ENCODE measurements at regions not wholly inside any gene's neighbourhood (a gene's known extent, or its start where the extent isn't known, plus 50 kb on each side); places are given as distances from the start of the nearest gene placed in this dataset.

DNA sequence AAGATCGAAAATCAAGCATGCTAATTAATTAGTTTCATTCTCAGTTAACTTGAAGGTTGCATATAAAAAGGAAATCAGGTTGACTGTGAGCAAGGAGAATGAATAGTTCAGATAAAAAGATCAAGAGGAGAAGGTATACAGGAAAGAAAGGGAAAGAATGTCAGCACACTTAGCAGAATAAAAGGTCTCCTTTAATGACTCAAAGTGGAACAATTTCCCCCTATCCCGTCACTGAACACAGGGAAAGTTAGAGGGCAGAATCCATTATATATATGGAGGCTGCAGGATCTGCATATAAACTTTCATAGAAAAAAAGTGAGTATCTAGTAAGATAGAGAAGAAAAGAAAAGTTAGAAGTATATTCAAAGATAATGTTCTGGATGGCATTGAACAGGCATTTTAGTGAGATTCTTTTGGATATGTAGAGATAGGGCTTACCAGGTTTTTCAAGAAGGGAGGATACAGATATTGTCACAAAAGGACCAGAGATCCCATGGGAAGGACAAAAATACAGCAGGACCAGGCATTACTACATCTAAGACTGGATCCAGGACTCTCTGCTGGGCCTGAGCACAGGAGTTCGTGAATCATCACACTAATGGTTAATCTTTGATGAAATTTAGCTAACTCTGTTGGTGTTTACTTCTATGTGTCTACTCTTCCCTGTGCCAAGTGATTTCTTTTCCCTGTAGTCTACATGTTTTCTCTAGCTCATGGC lies 988.2 kb upstream of the ARRDC3 start:
- TF ChIP-seq, protein P1, sequence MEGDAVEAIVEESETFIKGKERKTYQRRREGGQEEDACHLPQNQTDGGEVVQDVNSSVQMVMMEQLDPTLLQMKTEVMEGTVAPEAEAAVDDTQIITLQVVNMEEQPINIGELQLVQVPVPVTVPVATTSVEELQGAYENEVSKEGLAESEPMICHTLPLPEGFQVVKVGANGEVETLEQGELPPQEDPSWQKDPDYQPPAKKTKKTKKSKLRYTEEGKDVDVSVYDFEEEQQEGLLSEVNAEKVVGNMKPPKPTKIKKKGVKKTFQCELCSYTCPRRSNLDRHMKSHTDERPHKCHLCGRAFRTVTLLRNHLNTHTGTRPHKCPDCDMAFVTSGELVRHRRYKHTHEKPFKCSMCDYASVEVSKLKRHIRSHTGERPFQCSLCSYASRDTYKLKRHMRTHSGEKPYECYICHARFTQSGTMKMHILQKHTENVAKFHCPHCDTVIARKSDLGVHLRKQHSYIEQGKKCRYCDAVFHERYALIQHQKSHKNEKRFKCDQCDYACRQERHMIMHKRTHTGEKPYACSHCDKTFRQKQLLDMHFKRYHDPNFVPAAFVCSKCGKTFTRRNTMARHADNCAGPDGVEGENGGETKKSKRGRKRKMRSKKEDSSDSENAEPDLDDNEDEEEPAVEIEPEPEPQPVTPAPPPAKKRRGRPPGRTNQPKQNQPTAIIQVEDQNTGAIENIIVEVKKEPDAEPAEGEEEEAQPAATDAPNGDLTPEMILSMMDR (IDR thresholded peaks at IDR 0.05; ENCODE audit: low read depth, low read length, missing control alignments), result no peak
- no peak overlapping the region for H3K4me3 ChIP-seq (ENCODE audit: low read depth, low read length)
- in situ Hi-C loops (cut with HindIII; ENCODE audit: low sequenced_read_pairs), result no loop called here
- DNase-seq (ENCODE audit: low read depth), result no peak

DNA sequence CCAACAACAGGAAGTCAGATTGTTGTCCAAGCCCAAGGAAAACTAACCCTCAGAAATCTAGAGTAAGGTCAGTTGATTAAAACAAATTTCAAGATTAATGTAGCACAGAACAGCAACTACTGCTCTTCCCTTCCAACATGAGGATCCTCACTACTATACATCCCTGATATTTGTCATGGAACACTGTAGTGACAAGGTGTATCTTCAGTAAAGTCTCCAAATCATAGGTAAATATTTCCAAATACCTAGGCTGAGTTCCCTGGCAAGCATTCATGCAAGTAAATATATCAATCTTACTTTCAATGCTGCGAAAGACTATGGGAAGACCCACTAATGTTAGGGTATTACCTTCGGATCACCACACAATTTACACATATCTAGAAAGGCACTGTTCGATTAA lies 986.9 kb upstream of the ARRDC3 start:
- no peak overlapping the region for H3K4me3 ChIP-seq (ENCODE audit: low read depth, low read length)
- in situ Hi-C loops (cut with HindIII; ENCODE audit: low sequenced_read_pairs), result no loop called here
- TF ChIP-seq, protein P1 (IDR thresholded peaks at IDR 0.05; ENCODE audit: low read depth, low read length, missing control alignments), result no peak
- no peak for DNase-seq (ENCODE audit: low read depth)

DNA sequence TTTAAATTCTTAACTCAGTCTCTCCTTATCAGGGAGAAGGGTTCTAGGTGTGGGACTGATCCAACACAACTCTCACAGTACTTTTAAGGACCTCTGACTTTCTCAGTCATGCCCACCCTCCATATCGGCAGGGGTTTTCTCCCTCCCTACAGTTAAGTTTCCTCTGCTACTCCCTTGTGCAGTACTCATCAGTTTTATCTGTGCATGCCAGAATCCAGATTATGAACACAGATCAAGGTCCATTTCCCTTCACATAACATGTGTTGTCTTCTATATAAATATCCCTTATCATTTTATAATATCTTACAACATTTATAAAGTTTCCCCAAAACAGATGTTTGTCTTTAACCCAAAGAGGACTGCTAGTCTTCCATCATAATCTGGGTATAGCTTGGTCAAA lies 986.5 kb upstream of the ARRDC3 start:
- no peak overlapping the region for H3K4me3 ChIP-seq (ENCODE audit: low read depth, low read length)
- in situ Hi-C loops (cut with HindIII; ENCODE audit: low sequenced_read_pairs), result no loop called here
- DNase-seq (ENCODE audit: low read depth), result no peak
- TF ChIP-seq, protein P1 (IDR thresholded peaks at IDR 0.05; ENCODE audit: low read depth, low read length, missing control alignments), result no peak

DNA sequence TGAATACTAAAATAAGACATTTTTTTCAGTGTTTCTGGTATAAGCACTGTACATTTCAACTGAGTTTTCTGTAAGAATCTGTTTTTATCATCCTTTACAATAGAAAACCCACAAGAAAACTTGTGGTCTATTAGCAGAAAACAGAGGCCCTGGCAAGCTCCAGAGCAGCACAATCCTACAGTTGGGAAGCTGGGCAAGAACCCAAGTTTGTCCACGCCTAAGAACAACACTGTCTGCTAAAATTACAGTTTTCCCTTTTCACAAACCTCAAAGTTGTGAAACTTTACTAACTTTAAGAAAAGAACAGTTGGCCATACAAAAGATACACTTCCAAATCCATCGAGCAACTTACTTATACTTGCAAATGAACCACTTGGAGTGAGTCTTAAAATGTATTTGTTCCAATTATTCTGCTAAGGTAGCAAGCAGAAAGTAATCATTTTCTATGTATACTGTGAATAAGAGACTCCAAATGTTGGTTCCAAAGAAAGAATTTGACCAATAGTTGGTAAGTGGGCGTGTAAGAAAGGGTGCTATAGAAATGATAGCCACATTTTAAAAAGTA lies 982.0 kb upstream of the ARRDC3 start:
- H3K4me3 ChIP-seq (ENCODE audit: low read depth, low read length), result no peak overlapping the region
- TF ChIP-seq, protein P1 (IDR thresholded peaks at IDR 0.05; ENCODE audit: low read depth, low read length, missing control alignments), result no peak
- DNase-seq (ENCODE audit: low read depth), result peak; percentile 97
- in situ Hi-C loops (cut with HindIII; ENCODE audit: low sequenced_read_pairs), result no loop called here

- in situ Hi-C loops (cut with HindIII; ENCODE audit: low sequenced_read_pairs), result no loop called here
- TF ChIP-seq, protein P1 (IDR thresholded peaks at IDR 0.05; ENCODE audit: low read depth, low read length, missing control alignments), result no peak
- DNase-seq (ENCODE audit: low read depth), result peak; percentile 37
- H3K4me3 ChIP-seq (ENCODE audit: low read depth, low read length), result no peak overlapping the region
These were observed 970.3 kb upstream of the ARRDC3 start for GRCh38 chr5:92353107-92354030.

DNA sequence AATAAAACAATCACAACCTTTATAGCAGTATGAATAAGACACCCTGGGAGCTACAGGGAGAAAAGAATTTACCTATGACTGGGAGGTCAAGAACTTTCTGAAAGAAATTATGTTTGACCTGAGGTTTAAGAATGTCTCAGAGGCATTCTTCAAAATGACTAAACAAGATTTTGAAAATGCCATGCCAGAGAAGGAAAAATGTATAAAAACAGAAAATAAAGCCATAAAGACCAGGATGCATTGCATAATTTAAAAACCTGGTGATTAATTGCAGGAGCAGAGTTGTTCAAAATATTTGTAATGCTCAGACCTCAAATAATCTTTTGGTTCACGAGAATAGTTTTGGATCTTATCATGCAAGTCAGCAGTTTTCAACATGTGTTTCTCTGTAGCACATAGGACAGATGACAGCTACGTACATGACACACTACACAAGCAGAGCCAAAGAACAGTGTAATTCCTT lies 954.7 kb upstream of the ARRDC3 start:
- no peak overlapping the region for H3K4me3 ChIP-seq (ENCODE audit: low read depth, low read length)
- peak; percentile 29 for DNase-seq (ENCODE audit: low read depth)
- in situ Hi-C loops (cut with HindIII; ENCODE audit: low sequenced_read_pairs), result no loop called here
- TF ChIP-seq, protein P1 (IDR thresholded peaks at IDR 0.05; ENCODE audit: low read depth, low read length, missing control alignments), result no peak

Measured in astrocyte of the cerebellum (primary cell).